A673 (cell line): ENCODE measurements at regions not wholly inside any gene's neighbourhood (a gene's known extent, or its start where the extent isn't known, plus 50 kb on each side); places are given as distances from the start of the nearest gene placed in this dataset.

Source experiments
- BruUV-seq: library from RNA; stranded (reverse); fragments of 400-500 nt; replicated peaks from 2 replicates; lab custom pipeline; 2021; lab: Mats Ljungman, UMichigan
- CTCF ChIA-PET: fragments of 300-600 bp; sonication (Branson Sonifier 250); formaldehyde crosslinking; loops from one replicate; lab custom pipeline; 2022; ENCODE audit warnings: antibody characterized with exemption; lab: Charles Lee
- POLR2A ChIA-PET: fragments of 300-600 bp; sonication (Branson Sonifier 250); formaldehyde crosslinking; loops from one replicate; lab custom pipeline; 2022; ENCODE audit warnings: antibody characterized with exemption; ENCODE audit not compliant: low non-redundant PET; lab: Charles Lee
- DNase-seq: peaks from one replicate; pipeline ENCODE4 v3.0.0-alpha.2; 2015; ENCODE audit warnings: low spot score
- H3K27ac ChIP-seq: fragments of 200-600 bp; sonication (generic); 2 replicates; pipeline ENCODE4 v1.5.1; 2016; ENCODE audit warnings: mixed run types, low read depth, mild to moderate bottlenecking, mixed read lengths, antibody characterized with exemption, low read length; ENCODE audit not compliant: poor library complexity, severe bottlenecking
- H3K27me3 ChIP-seq: fragments of 200-600 bp; sonication (generic); replicated peaks from 2 replicates; pipeline ENCODE4 v1.6.1; 2017; ENCODE audit warnings: mixed run types, low read depth, mild to moderate bottlenecking, mixed read lengths, antibody characterized with exemption, low read length; ENCODE audit not compliant: insufficient read depth, poor library complexity
- H3K36me3 ChIP-seq: fragments of 200-600 bp; sonication (generic); 2 replicates; pipeline ENCODE4 v1.6.1; 2016; ENCODE audit warnings: mixed run types, mild to moderate bottlenecking, mixed read lengths, antibody characterized with exemption, low read length; ENCODE audit not compliant: insufficient read depth, poor library complexity, severe bottlenecking
- H3K4me1 ChIP-seq: fragments of 200-600 bp; sonication (generic); 2 replicates; pipeline ENCODE4 v1.6.1; 2017; ENCODE audit warnings: mixed run types, mild to moderate bottlenecking, mixed read lengths, antibody characterized with exemption, low read length; ENCODE audit not compliant: insufficient read depth, poor library complexity, severe bottlenecking
- H3K4me3 ChIP-seq: fragments of 200-600 bp; sonication (generic); 2 replicates; pipeline ENCODE4 v1.5.1; 2016; ENCODE audit warnings: low read depth, mixed run types, mild to moderate bottlenecking, mixed read lengths, low read length; ENCODE audit not compliant: poor library complexity, severe bottlenecking
- H3K9me3 ChIP-seq: fragments of 200-600 bp; sonication (generic); 2 replicates; pipeline ENCODE4 v1.6.1; 2016; ENCODE audit warnings: mixed run types, low read depth, mild to moderate bottlenecking, mixed read lengths, antibody characterized with exemption, low read length; ENCODE audit not compliant: poor library complexity, severe bottlenecking
- CTCF ChIP-seq: fragments of 300-800, 200-600 bp; sonication (generic); conservative IDR thresholded peaks from 2 replicates; pipeline ENCODE4 v1.5.1; 2017; ENCODE audit warnings: low read depth, mild to moderate bottlenecking, antibody characterized with exemption, low read length, moderate library complexity, mixed read lengths
- EZH2 ChIP-seq: fragments of 200-600 bp; sonication (generic); IDR thresholded peaks from 2 replicates; pipeline ENCODE4 v1.6.1; 2017; ENCODE audit warnings: borderline replicate concordance, low read depth, mild to moderate bottlenecking, mixed read lengths, antibody characterized with exemption, low read length; ENCODE audit not compliant: poor library complexity, severe bottlenecking
- intact Hi-C: fragments of 100-400 bp; cut with micrococcal nuclease; formaldehyde crosslinking; loops from one replicate; pipeline ENCODE4 v1.10.0; 2022; ENCODE audit not compliant: unreplicated experiment

GRCh38 chr11:16572945-16573344 lies 165.5 kb upstream of the C11orf58 start:
- no peaks in the 10 kb centered on the region for H3K9me3 ChIP-seq
- TF ChIP-seq CTCF (no peak), EZH2 (no peak)
- H3K4me1 ChIP-seq: peaks cover 26% of the 10 kb centered on the region
- no peak overlapping the region for H3K4me3 ChIP-seq
- no TSS peak for BruUV-seq
- ChIA-PET CTCF (no interaction called here), POLR2A (no interaction called here)
- peak; percentile 53 for DNase-seq
- no peaks in the 10 kb centered on the region for H3K27me3 ChIP-seq
- no peaks in the 10 kb centered on the region for H3K36me3 ChIP-seq
- intact Hi-C loops: no loop called here
- no peak overlapping the region for H3K27ac ChIP-seq

- Histone ChIP-seq H3K36me3 (no peaks in the 10 kb centered on the region), H3K4me1 (no peaks in the 10 kb centered on the region), H3K4me3 (no peak overlapping the region), H3K9me3 (no peaks in the 10 kb centered on the region), H3K27me3 (no peaks in the 10 kb centered on the region), H3K27ac (no peak overlapping the region)
- intact Hi-C loops: no loop called here
- ChIA-PET CTCF (no interaction called here), POLR2A (no interaction called here)
- no peak for DNase-seq
- BruUV-seq: no TSS peak
- TF ChIP-seq CTCF: no peak
- no peak for TF ChIP-seq EZH2
Observed at GRCh38 chr11:16561150-16561549, 177.3 kb upstream of the C11orf58 start.

- intact Hi-C loops: no loop called here
- no TSS peak for BruUV-seq
- CTCF ChIA-PET: no interaction called here
Observed at GRCh38 chr11:16558494-16558893, 180.0 kb upstream of the C11orf58 start.

More at GRCh38 chr11:16558494-16558893, 180.0 kb upstream of the C11orf58 start:
- Histone ChIP-seq H3K4me1 (no peaks in the 10 kb centered on the region), H3K9me3 (no peaks in the 10 kb centered on the region), H3K36me3 (no peaks in the 10 kb centered on the region), H3K27ac (no peak overlapping the region), H3K27me3 (no peaks in the 10 kb centered on the region), H3K4me3 (no peak overlapping the region)
- POLR2A ChIA-PET: no interaction called here
- TF ChIP-seq CTCF: no peak
- no peak for TF ChIP-seq EZH2
- no peak for DNase-seq
